Smooth muscle cell (in vitro differentiated cells): ENCODE measurements at regions not wholly inside any gene's neighbourhood (a gene's known extent, or its start where the extent isn't known, plus 50 kb on each side); places are given as distances from the start of the nearest gene placed in this dataset.

ENCODE experiments used
- DNase-seq: peaks from one replicate; lab custom pipeline; 2025; ENCODE audit not compliant: unreplicated experiment; lab: John Stamatoyannopoulos, UW
- H2AFZ ChIP-seq: fragments of 200-600 bp; sonication (generic); 2 replicates; pipeline ENCODE4 v1.6.0; 2016; ENCODE audit warnings: antibody characterized with exemption, low read depth, mild to moderate bottlenecking
- H3F3A ChIP-seq: fragments of 200-600 bp; sonication (generic); 2 replicates; pipeline ENCODE4 v1.6.0; 2017; ENCODE audit warnings: antibody characterized with exemption, low read depth
- H3K27ac ChIP-seq: fragments of 200-600 bp; sonication (generic); 2 replicates; pipeline ENCODE4 v1.5.1; 2016; ENCODE audit warnings: low read depth, mild to moderate bottlenecking
- H3K27me3 ChIP-seq: fragments of 200-600 bp; sonication (generic); 2 replicates; pipeline ENCODE4 v1.6.1; 2016; ENCODE audit warnings: low read depth, mild to moderate bottlenecking
- H3K36me3 ChIP-seq: fragments of 200-600 bp; sonication (generic); 2 replicates; pipeline ENCODE4 v1.5.1; 2016; ENCODE audit warnings: low read depth
- H3K4me1 ChIP-seq: fragments of 200-600 bp; sonication (generic); 2 replicates; pipeline ENCODE4 v1.5.1; 2016; ENCODE audit warnings: low read depth
- H3K4me2 ChIP-seq: fragments of 200-600 bp; sonication (generic); 2 replicates; pipeline ENCODE4 v1.6.0; 2016; ENCODE audit warnings: mild to moderate bottlenecking
- H3K4me3 ChIP-seq: fragments of 200-600 bp; sonication (generic); 2 replicates; pipeline ENCODE4 v1.5.1; 2016; ENCODE audit warnings: mild to moderate bottlenecking
- H3K79me2 ChIP-seq: fragments of 200-600 bp; sonication (generic); 2 replicates; pipeline ENCODE4 v1.6.0; 2016; ENCODE audit warnings: low read depth, mild to moderate bottlenecking
- H3K9ac ChIP-seq: fragments of 200-600 bp; sonication (generic); 2 replicates; pipeline ENCODE4 v1.6.0; 2016; ENCODE audit warnings: low read depth
- H3K9me3 ChIP-seq: fragments of 200-600 bp; sonication (generic); replicated peaks from 2 replicates; pipeline ENCODE4 v1.5.1; 2016; ENCODE audit warnings: low read depth
- H4K20me1 ChIP-seq: fragments of 200-600 bp; sonication (generic); 2 replicates; pipeline ENCODE4 v1.6.0; 2016; ENCODE audit warnings: low read depth
- CTCF ChIP-seq: fragments of 200-600 bp; sonication (generic); IDR thresholded peaks from 2 replicates; pipeline ENCODE4 v1.5.1; 2017; ENCODE audit warnings: borderline replicate concordance, mild to moderate bottlenecking, antibody characterized with exemption; ENCODE audit not compliant: insufficient read depth, poor library complexity, severe bottlenecking
- WGBS: methylation state at CpG from one replicate; pipeline ENCODE4 v1.1.7; 2016; ENCODE audit warnings: low lambda C conversion rate; 5-methylcytosine and 5-hydroxymethylcytosine counted together

- no peak for DNase-seq
- Histone ChIP-seq H3K4me2 (no peak overlapping the region), H3K4me1 (no peaks in the 10 kb centered on the region), H2AFZ (no peak overlapping the region), H3K27me3 (no peaks in the 10 kb centered on the region), H3K9ac (no peak overlapping the region), H3K27ac (no peak overlapping the region), H4K20me1 (no peaks in the 10 kb centered on the region), H3K4me3 (no peak overlapping the region), H3F3A (no peaks in the 10 kb centered on the region), H3K79me2 (no peaks in the 10 kb centered on the region), H3K36me3 (no peaks in the 10 kb centered on the region), H3K9me3 (no peaks in the 10 kb centered on the region)
- 90% methylated on average over 5 of the region's 5 CpGs for WGBS
- no peak for TF ChIP-seq CTCF
Measured at GRCh38 chr10:53111529-53111928, 338.9 kb upstream of the MBL2 start.

- Histone ChIP-seq H3K4me2 (no peak overlapping the region), H3K9me3 (no peaks in the 10 kb centered on the region), H3K79me2 (no peaks in the 10 kb centered on the region), H2AFZ (no peak overlapping the region), H3K27ac (no peak overlapping the region), H3K4me3 (no peak overlapping the region), H3K9ac (no peak overlapping the region), H4K20me1 (no peaks in the 10 kb centered on the region), H3F3A (no peaks in the 10 kb centered on the region), H3K4me1 (no peaks in the 10 kb centered on the region), H3K27me3 (no peaks in the 10 kb centered on the region), H3K36me3 (no peaks in the 10 kb centered on the region)
- DNase-seq: no peak
- TF ChIP-seq CTCF: no peak
- WGBS: 63% methylated on average over 2 of the region's 2 CpGs
Measured at GRCh38 chr10:53109320-53109719, 336.7 kb upstream of the MBL2 start.

DNA sequence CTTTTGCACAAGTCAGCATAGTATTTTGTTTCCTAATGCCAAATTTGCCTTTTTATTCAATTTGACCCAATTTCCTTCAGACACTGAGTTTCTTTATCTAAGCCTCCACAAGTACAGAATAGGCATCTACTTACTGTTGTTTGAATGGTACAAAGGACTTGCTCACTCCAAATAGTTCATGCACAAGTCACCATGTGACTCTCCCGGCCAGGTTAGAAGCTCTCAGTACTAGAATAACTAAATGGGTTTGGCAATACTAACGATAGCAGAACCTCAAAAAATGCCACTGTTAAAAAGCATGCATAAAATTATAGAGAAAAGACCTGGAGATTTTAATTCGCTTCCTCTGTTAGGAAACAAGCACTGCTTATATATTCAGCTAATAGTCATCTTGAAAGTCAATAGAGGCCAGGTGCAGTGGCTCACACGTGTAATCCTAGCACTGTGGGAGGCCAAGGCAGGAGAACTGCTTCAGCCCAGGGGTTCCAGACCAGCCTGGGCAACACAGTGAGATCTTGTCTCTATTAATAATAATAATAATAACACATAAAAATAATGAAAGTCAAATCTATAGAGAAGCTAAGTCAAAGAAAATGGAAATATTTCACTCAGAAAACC, 335.8 kb upstream of the MBL2 start:
- Histone ChIP-seq H3K79me2 (no peaks in the 10 kb centered on the region), H3K4me1 (no peaks in the 10 kb centered on the region), H3K27ac (no peak overlapping the region), H2AFZ (no peak overlapping the region), H3K9ac (no peak overlapping the region), H3K27me3 (no peaks in the 10 kb centered on the region), H4K20me1 (no peaks in the 10 kb centered on the region), H3F3A (no peaks in the 10 kb centered on the region), H3K4me3 (no peak overlapping the region), H3K9me3 (no peaks in the 10 kb centered on the region), H3K4me2 (no peak overlapping the region), H3K36me3 (no peaks in the 10 kb centered on the region)
- DNase-seq: no peak
- WGBS: 78% methylated on average over 4 of the region's 4 CpGs
- TF ChIP-seq CTCF: no peak

GRCh38 chr10:53107711-53108110, 335.1 kb upstream of the MBL2 start:
- DNase-seq: no peak
- H3K9me3 ChIP-seq: no peaks in the 10 kb centered on the region
- no peak overlapping the region for H3K4me3 ChIP-seq
- no peak for TF ChIP-seq CTCF
- no peak overlapping the region for H3K9ac ChIP-seq
- H3K36me3 ChIP-seq: no peaks in the 10 kb centered on the region
- no peaks in the 10 kb centered on the region for H3K4me1 ChIP-seq
- H2AFZ ChIP-seq: no peak overlapping the region
- no peaks in the 10 kb centered on the region for H3F3A ChIP-seq
- whole genome bisulfite sequencing: 91% methylated on average over 5 of the region's 5 CpGs
- H4K20me1 ChIP-seq: no peaks in the 10 kb centered on the region
- no peaks in the 10 kb centered on the region for H3K79me2 ChIP-seq
- H3K27me3 ChIP-seq: no peaks in the 10 kb centered on the region
- no peak overlapping the region for H3K27ac ChIP-seq
- H3K4me2 ChIP-seq: no peak overlapping the region
